GM12873 (cell line): ENCODE measurements at regions not wholly inside any gene's neighbourhood (a gene's known extent, or its start where the extent isn't known, plus 50 kb on each side); places are given as distances from the start of the nearest gene placed in this dataset.

Experiments
- TF ChIP-seq, protein P1 (sequence below): IDR thresholded peaks from 2 replicates; pipeline ENCODE4 v1.5.1; 2012; ENCODE audit warnings: low read depth, mild to moderate bottlenecking, moderate library complexity, low read length, control low read depth; ENCODE audit not compliant: insufficient read depth; ENCODE audit errors: missing control alignments

- TF ChIP-seq, protein P1, sequence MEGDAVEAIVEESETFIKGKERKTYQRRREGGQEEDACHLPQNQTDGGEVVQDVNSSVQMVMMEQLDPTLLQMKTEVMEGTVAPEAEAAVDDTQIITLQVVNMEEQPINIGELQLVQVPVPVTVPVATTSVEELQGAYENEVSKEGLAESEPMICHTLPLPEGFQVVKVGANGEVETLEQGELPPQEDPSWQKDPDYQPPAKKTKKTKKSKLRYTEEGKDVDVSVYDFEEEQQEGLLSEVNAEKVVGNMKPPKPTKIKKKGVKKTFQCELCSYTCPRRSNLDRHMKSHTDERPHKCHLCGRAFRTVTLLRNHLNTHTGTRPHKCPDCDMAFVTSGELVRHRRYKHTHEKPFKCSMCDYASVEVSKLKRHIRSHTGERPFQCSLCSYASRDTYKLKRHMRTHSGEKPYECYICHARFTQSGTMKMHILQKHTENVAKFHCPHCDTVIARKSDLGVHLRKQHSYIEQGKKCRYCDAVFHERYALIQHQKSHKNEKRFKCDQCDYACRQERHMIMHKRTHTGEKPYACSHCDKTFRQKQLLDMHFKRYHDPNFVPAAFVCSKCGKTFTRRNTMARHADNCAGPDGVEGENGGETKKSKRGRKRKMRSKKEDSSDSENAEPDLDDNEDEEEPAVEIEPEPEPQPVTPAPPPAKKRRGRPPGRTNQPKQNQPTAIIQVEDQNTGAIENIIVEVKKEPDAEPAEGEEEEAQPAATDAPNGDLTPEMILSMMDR = no peak
Observed at GRCh38 chr6:56863366-56863765, 91.5 kb upstream of the BEND6 start.

GRCh38 chr6:56862415-56863175 is 92.3 kb upstream of the BEND6 start:
- TF ChIP-seq, protein P1 = no peak

GRCh38 chr6:56860475-56860874 is 94.4 kb upstream of the BEND6 start:
- TF ChIP-seq, protein P1 = no peak

GRCh38 chr6:56856036-56856580 is 98.8 kb upstream of the BEND6 start:
- TF ChIP-seq, protein P1 = no peak

GRCh38 chr6:56854086-56854485 is 100.8 kb upstream of the BEND6 start:
- TF ChIP-seq, protein P1 = no peak

- TF ChIP-seq, protein P1 = no peak
Observed at GRCh38 chr6:56853541-56853940, 101.4 kb upstream of the BEND6 start.

- TF ChIP-seq, protein P1 = no peak
Observed at GRCh38 chr6:56852260-56853010, 102.5 kb upstream of the BEND6 start.
